ENCODE measurements at regions not wholly inside any gene's neighbourhood (a gene's known extent, or its start where the extent isn't known, plus 50 kb on each side); places are given as distances from the start of the nearest gene placed in this dataset.

DNA sequence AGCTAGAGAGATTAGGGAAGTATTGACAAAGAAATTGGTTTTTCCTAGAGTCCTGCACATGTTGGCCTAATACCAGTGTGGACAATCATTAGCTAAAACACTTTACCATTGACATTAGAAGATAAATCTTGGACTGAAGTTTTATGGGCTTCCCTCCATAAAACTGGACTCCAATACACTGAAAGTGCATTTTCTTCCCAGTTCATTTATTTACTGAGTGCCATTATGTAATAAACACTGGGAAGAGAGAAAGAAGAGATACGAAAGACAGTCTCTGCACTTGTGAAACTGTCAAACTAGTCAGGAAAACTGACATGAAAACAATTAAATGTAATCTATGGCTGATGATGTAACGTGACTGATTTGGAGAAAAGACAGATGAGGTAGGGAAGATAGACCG, 539.3 kb downstream of the ZNF608 start:
- no peak for ATAC-seq (ENCODE audit: low FRiP score)
- WGBS, 2 donors: 95 to 96% methylated on average over 3 of the region's 3 CpGs
- DNase-seq: no peak
- Histone ChIP-seq H3K4me1 (ENCODE audit: control insufficient read depth in 1 of 2, insufficient read depth in 2 of 2, low read length in 2 of 2) (no peaks in the 10 kb centered on the region), H3K9me3 (ENCODE audit: control insufficient read depth, low read length) (peaks cover 3% of the 10 kb centered on the region), H3K27me3 (ENCODE audit: control insufficient read depth in 1 of 2, insufficient read depth in 2 of 2, low read length in 1 of 2) (peaks cover 0 to 3% of the 10 kb centered on the region in 2 donors), H3K36me3 (ENCODE audit: control insufficient read depth in 1 of 2, insufficient read depth in 2 of 2, low read length in 1 of 2) (no peaks in the 10 kb centered on the region), H3K27ac (ENCODE audit: low read depth in 1 of 2, low read length in 2 of 2) (no peak overlapping the region), H3K4me3 (ENCODE audit: low read length in 2 of 2) (no peak overlapping the region)
- intact Hi-C loops (cut with DNase I): no loop called here

DNA sequence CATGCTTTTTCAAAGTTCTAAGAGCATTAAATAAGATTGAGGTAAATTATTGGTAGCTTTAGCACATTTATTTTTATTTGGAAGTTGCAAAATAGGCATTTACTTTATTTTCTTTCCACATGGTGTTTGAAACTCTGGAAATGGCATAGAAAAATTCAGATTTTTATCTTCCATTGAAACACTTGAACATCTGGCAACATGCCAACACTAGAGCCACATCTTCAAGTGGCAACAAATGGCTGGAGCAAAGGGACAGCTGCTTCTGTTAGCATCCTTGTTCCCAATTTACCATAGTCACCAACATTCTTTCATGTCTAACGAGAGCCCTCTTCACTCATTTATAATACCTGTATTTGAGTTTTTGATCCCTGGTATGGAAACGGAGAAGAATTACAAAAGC, 539.9 kb downstream of the ZNF608 start:
- Histone ChIP-seq H3K9me3 (ENCODE audit: control insufficient read depth, low read length) (peaks cover 3% of the 10 kb centered on the region), H3K27me3 (ENCODE audit: control insufficient read depth in 1 of 2, insufficient read depth in 2 of 2, low read length in 1 of 2) (peaks cover 0 to 3% of the 10 kb centered on the region in 2 donors), H3K4me1 (ENCODE audit: control insufficient read depth in 1 of 2, insufficient read depth in 2 of 2, low read length in 2 of 2) (no peaks in the 10 kb centered on the region), H3K36me3 (ENCODE audit: control insufficient read depth in 1 of 2, insufficient read depth in 2 of 2, low read length in 1 of 2) (no peaks in the 10 kb centered on the region), H3K4me3 (ENCODE audit: low read length in 2 of 2) (no peak overlapping the region), H3K27ac (ENCODE audit: low read depth in 1 of 2, low read length in 2 of 2) (no peak overlapping the region)
- intact Hi-C loops (cut with DNase I): no loop called here
- no peak for DNase-seq
- ATAC-seq (ENCODE audit: low FRiP score): no peak
- 68 to 92% methylated on average over 2 of the region's 2 CpGs for WGBS, 2 donors

DNA sequence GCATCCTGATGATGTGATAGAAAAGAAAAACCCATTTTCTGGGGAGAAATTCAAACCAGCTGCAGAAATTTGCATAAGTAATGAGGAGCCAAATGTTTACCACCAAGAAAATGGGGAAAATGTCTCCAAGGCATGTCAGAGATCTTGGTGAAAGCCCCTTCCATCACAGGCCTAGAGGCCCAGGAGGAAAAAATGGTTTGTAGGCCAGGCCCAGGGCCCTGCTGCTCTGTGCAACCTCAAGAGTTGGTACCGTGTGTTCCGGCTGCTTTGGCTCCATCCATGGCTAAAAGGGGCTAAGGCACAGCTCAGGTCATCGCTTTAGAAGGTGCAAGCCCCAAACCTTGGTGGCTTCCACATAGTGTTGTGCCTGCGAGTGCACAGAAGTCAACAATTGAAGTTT, 543.1 kb downstream of the ZNF608 start:
- 96 to 99% methylated on average over 4 of the region's 4 CpGs for WGBS, 2 donors
- no peak for DNase-seq
- H3K9me3 ChIP-seq (ENCODE audit: control insufficient read depth, low read length): peaks cover 3% of the 10 kb centered on the region
- intact Hi-C loops (cut with DNase I): no loop called here
- H3K27me3 ChIP-seq (ENCODE audit: control insufficient read depth in 1 of 2, insufficient read depth in 2 of 2, low read length in 1 of 2): peaks cover 0 to 3% of the 10 kb centered on the region in 2 donors
- no peak overlapping the region for H3K27ac ChIP-seq (ENCODE audit: low read depth in 1 of 2, low read length in 2 of 2)
- no peak for ATAC-seq (ENCODE audit: low FRiP score)
- no peaks in the 10 kb centered on the region for H3K4me1 ChIP-seq (ENCODE audit: control insufficient read depth in 1 of 2, insufficient read depth in 2 of 2, low read length in 2 of 2)
- H3K4me3 ChIP-seq (ENCODE audit: low read length in 2 of 2): no peak overlapping the region
- H3K36me3 ChIP-seq (ENCODE audit: control insufficient read depth in 1 of 2, insufficient read depth in 2 of 2, low read length in 1 of 2): no peaks in the 10 kb centered on the region

DNA sequence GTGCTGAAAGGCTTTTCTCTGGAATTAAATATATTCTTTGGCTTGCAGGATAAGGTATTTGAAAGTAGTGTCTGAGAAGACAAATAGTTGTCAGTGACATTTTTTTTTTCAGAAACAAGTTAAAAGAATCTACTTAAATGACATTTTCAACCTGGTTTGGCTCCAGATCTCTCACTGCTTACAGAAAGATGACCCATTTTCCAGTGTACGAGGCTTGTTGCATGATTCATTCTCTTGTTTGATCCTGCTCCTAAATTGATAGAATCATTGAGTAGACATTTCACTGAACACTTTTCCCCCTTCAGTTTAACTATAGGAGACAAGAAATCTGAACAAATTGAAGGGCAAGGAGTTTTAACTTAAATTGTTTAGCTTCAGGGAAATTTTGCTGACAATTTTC, 546.1 kb downstream of the ZNF608 start:
- H3K4me3 ChIP-seq (ENCODE audit: low read length in 2 of 2): no peak overlapping the region
- intact Hi-C loops (cut with DNase I): no loop called here
- H3K9me3 ChIP-seq (ENCODE audit: control insufficient read depth, low read length): peaks cover 3% of the 10 kb centered on the region
- ATAC-seq (ENCODE audit: low FRiP score) (no peak), DNase-seq (no peak)
- WGBS, 2 donors: 59 to 76% methylated on average over 1 of the region's 1 CpG
- no peaks in the 10 kb centered on the region for H3K36me3 ChIP-seq (ENCODE audit: control insufficient read depth in 1 of 2, insufficient read depth in 2 of 2, low read length in 1 of 2)
- H3K4me1 ChIP-seq (ENCODE audit: control insufficient read depth in 1 of 2, insufficient read depth in 2 of 2, low read length in 2 of 2): no peaks in the 10 kb centered on the region
- H3K27ac ChIP-seq (ENCODE audit: low read depth in 1 of 2, low read length in 2 of 2): no peak overlapping the region
- peaks cover 0 to 3% of the 10 kb centered on the region in 2 donors for H3K27me3 ChIP-seq (ENCODE audit: control insufficient read depth in 1 of 2, insufficient read depth in 2 of 2, low read length in 1 of 2)

DNA sequence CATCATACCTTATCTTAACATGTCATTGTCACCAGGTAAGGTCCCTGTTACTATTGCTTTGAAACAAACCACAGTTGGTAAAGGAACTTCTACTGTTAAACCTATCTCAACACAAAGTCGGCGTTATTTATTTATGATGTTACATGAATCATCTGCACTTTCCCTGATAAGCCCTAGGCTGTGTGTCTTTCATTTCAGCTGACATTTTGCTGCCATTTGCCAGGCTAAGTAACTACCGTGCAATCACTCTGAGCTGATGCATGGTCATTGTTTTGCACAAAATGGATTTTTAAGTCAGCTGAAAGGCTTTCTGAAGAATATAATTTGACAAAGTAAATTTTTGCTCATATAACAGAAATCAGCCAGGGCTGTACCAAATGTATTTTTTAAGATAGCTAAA, 546.5 kb downstream of the ZNF608 start:
- H3K27me3 ChIP-seq (ENCODE audit: control insufficient read depth in 1 of 2, insufficient read depth in 2 of 2, low read length in 1 of 2): peaks cover 0 to 3% of the 10 kb centered on the region in 2 donors
- H3K27ac ChIP-seq (ENCODE audit: low read depth in 1 of 2, low read length in 2 of 2): no peak overlapping the region
- H3K4me1 ChIP-seq (ENCODE audit: control insufficient read depth in 1 of 2, insufficient read depth in 2 of 2, low read length in 2 of 2): no peaks in the 10 kb centered on the region
- intact Hi-C loops (cut with DNase I): no loop called here
- H3K4me3 ChIP-seq (ENCODE audit: low read length in 2 of 2): no peak overlapping the region
- no peak for ATAC-seq (ENCODE audit: low FRiP score)
- H3K9me3 ChIP-seq (ENCODE audit: control insufficient read depth, low read length): peaks cover 3% of the 10 kb centered on the region
- H3K36me3 ChIP-seq (ENCODE audit: control insufficient read depth in 1 of 2, insufficient read depth in 2 of 2, low read length in 1 of 2): no peaks in the 10 kb centered on the region
- no peak for DNase-seq
- WGBS, 2 donors: 57 to 68% methylated on average over 3 of the region's 3 CpGs

DNA sequence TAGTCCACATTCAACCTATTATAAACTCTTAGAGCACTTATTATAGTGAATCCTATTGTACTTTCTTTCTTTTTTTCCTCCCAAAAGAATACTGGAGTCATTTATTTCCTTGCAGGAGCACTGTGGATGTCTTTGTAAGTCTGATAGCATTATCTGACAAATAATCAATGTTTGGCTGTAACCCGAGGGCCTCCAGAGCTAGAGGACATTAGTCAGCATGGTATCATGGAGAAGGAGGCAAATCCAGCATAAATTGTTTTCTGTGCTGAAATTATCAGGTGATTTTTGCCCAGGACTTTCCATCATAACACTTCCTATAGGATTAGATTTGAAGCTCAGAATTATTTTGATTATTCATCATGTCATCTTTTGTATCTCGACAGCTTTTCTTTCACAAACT, 551.0 kb downstream of the ZNF608 start:
- Histone ChIP-seq H3K27me3 (ENCODE audit: control insufficient read depth in 1 of 2, insufficient read depth in 2 of 2, low read length in 1 of 2) (no peaks in the 10 kb centered on the region), H3K4me1 (ENCODE audit: control insufficient read depth in 1 of 2, insufficient read depth in 2 of 2, low read length in 2 of 2) (no peaks in the 10 kb centered on the region), H3K36me3 (ENCODE audit: control insufficient read depth in 1 of 2, insufficient read depth in 2 of 2, low read length in 1 of 2) (no peaks in the 10 kb centered on the region), H3K9me3 (ENCODE audit: control insufficient read depth, low read length) (no peaks in the 10 kb centered on the region), H3K27ac (ENCODE audit: low read depth in 1 of 2, low read length in 2 of 2) (no peak overlapping the region), H3K4me3 (ENCODE audit: low read length in 2 of 2) (no peak overlapping the region)
- WGBS, 2 donors: 73% methylated on average over 2 of the region's 2 CpGs
- intact Hi-C loops (cut with DNase I): no loop called here
- ATAC-seq (ENCODE audit: low FRiP score): no peak
- DNase-seq: no peak

DNA sequence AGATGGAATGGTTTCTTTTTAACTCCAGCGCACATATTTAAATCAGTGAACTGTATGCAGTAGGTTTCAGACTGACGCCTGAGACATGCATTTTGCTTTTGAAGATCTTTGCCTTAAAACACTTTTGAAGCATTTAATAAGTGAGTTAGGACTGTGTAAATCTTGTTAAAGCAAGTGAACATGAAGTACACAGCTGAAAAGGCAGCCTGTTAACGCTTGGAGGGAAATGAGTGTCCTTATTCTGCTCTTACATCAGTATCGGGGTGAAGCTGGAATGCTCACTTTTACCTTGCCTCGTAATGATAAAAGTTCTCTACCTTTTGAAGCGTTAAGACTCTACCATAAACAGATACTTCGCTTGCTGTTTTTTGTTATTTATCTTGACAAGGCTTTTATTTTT, 552.2 kb downstream of the ZNF608 start:
- Histone ChIP-seq H3K9me3 (ENCODE audit: control insufficient read depth, low read length) (no peaks in the 10 kb centered on the region), H3K27ac (ENCODE audit: low read depth in 1 of 2, low read length in 2 of 2) (no peak overlapping the region), H3K36me3 (ENCODE audit: control insufficient read depth in 1 of 2, insufficient read depth in 2 of 2, low read length in 1 of 2) (no peaks in the 10 kb centered on the region), H3K4me1 (ENCODE audit: control insufficient read depth in 1 of 2, insufficient read depth in 2 of 2, low read length in 2 of 2) (no peaks in the 10 kb centered on the region), H3K27me3 (ENCODE audit: control insufficient read depth in 1 of 2, insufficient read depth in 2 of 2, low read length in 1 of 2) (no peaks in the 10 kb centered on the region), H3K4me3 (ENCODE audit: low read length in 2 of 2) (no peak overlapping the region)
- no peak for DNase-seq
- ATAC-seq (ENCODE audit: low FRiP score): no peak
- 80 to 88% methylated on average over 7 of the region's 7 CpGs for WGBS, 2 donors
- intact Hi-C loops (cut with DNase I): no loop called here

DNA sequence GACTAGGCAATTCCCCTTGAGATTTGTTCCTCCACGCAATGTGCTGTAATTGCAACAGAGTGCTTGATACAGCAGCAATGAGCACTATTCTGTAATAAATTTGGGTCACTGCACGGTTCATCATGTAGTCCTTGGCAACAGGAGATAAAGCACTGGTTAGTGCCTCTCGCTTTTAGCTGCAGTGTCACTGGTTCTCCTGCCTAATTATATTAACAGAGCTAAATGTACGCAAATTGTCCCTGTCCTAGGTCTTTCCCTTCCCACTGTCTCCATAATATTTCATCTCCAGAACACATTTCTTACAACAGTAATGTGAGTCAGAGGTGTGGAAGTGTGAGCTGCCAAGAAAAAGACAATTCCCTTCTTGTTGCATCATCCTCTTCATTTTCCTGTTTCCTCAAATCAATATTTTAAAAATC, 553.1 kb downstream of the ZNF608 start:
- intact Hi-C loops (cut with DNase I): no loop called here
- no peaks in the 10 kb centered on the region for H3K4me1 ChIP-seq (ENCODE audit: control insufficient read depth in 1 of 2, insufficient read depth in 2 of 2, low read length in 2 of 2)
- peak; percentile 57 for ATAC-seq (ENCODE audit: low FRiP score)

DNA sequence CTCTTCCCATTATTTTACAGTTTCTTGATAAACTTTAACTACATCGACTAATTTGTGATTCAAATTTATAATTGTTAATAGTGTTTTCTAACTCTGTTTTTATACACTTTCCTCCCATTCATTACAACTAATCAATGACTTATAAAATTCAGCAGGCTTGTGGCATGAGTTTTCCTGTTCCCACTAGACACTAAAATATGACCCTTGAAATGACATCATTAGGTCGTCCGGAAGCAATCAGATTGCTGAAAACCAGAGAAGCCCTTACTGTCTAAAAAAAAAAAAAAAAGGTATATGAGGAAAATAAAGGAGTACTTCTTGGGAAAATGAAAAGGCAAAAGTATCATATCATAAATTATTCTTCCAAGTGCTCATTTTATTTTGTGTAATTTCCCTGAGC, 553.7 kb downstream of the ZNF608 start:
- WGBS, 2 donors: 92 to 93% methylated on average over 3 of the region's 3 CpGs
- ATAC-seq (ENCODE audit: low FRiP score): no peak

More for the DNA sequence above, 553.1 kb downstream of the ZNF608 start:
- WGBS, 2 donors: 66 to 74% methylated on average over 4 of the region's 4 CpGs
- H3K4me3 ChIP-seq (ENCODE audit: low read length in 2 of 2): no peak overlapping the region
- H3K36me3 ChIP-seq (ENCODE audit: control insufficient read depth in 1 of 2, insufficient read depth in 2 of 2, low read length in 1 of 2): no peaks in the 10 kb centered on the region
- no peak for DNase-seq
- H3K27ac ChIP-seq (ENCODE audit: low read depth in 1 of 2, low read length in 2 of 2): no peak overlapping the region
- H3K27me3 ChIP-seq (ENCODE audit: control insufficient read depth in 1 of 2, insufficient read depth in 2 of 2, low read length in 1 of 2): no peaks in the 10 kb centered on the region
- no peaks in the 10 kb centered on the region for H3K9me3 ChIP-seq (ENCODE audit: control insufficient read depth, low read length)

More for the DNA sequence above, 553.7 kb downstream of the ZNF608 start:
- no peaks in the 10 kb centered on the region for H3K9me3 ChIP-seq (ENCODE audit: control insufficient read depth, low read length)
- no peak overlapping the region for H3K4me3 ChIP-seq (ENCODE audit: low read length in 2 of 2)
- intact Hi-C loops (cut with DNase I): no loop called here
- no peaks in the 10 kb centered on the region for H3K4me1 ChIP-seq (ENCODE audit: control insufficient read depth in 1 of 2, insufficient read depth in 2 of 2, low read length in 2 of 2)
- no peak overlapping the region for H3K27ac ChIP-seq (ENCODE audit: low read depth in 1 of 2, low read length in 2 of 2)
- H3K27me3 ChIP-seq (ENCODE audit: control insufficient read depth in 1 of 2, insufficient read depth in 2 of 2, low read length in 1 of 2): no peaks in the 10 kb centered on the region
- no peaks in the 10 kb centered on the region for H3K36me3 ChIP-seq (ENCODE audit: control insufficient read depth in 1 of 2, insufficient read depth in 2 of 2, low read length in 1 of 2)
- DNase-seq: no peak
